GM21515 (cell line): ENCODE measurements at regions not wholly inside any gene's neighbourhood (a gene's known extent, or its start where the extent isn't known, plus 50 kb on each side); places are given as distances from the start of the nearest gene placed in this dataset.
"Not testable (repeated sequence)": the region's sequence is repeated elsewhere in the genome, so short reads cannot be mapped to it uniquely, and the experiment has no call there.

Experiments used
- ATAC-seq: cut with Tn5 transposase; IDR thresholded peaks from one replicate; pipeline ENCODE4 v1.9.1; 2021; ENCODE audit not compliant: unreplicated experiment

GRCh38 chr3:177646749-177647148 lies 449.5 kb upstream of the TBL1XR1 start:
- no peak for ATAC-seq

GRCh38 chr3:177647341-177647740 lies 450.1 kb upstream of the TBL1XR1 start:
- no peak for ATAC-seq

GRCh38 chr3:177647876-177648275 lies 450.6 kb upstream of the TBL1XR1 start:
- ATAC-seq, result no peak

DNA sequence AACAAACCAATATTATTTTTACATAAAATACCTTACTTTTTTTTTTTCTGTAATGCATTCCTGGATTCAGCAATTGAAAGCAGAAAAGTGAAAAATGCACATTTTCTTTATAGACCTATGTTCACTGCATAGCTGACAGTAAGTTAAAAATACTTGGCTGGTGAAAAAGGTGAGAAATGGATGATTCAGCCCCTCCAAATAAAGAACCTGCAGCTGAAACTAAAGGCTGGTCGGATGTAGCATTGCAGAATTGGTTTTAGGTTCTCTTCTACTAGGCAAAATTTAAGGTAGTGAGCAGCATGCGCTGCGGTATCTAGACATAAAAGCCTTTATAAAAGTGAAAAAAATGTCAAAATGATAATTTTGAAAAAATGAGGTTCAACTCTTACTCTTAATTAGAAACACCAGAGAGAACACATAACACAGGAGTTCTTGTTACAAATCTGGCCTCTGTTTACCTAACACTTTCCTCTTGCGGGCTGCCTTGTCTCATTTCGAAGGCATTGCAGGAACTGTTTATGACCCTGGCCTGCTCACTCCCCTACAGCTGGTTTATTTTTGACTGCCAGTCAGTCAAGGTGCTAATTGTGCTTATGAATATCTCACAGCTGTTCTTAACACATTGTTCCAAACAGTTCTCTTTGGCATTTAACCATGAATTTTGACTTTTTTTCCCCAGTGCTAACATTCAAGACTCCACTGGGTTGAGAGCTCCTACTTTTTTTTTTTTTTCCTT lies 455.4 kb upstream of the TBL1XR1 start:
- no peak for ATAC-seq

DNA sequence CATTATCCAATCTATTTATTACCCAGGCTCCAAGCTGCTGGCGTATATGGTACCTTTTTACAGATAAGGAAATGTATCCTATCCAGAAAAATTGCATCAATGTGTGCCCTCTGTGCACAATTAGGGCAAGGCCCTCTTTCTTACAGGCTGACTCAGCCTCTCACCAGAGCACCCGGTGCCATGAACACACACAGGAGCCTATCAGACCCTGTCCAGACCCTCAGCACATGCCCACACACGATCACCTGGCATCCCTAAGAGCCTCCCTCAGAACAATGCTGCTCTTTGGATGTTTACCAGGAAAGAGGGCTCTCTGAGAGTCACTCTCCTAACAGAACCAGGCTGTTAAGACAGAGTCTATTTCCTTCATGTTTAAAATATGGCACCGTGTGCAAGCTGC lies 460.0 kb upstream of the TBL1XR1 start:
- no peak for ATAC-seq

- no peak for ATAC-seq
Observed at GRCh38 chr3:177658354-177658753, 461.1 kb upstream of the TBL1XR1 start.

DNA sequence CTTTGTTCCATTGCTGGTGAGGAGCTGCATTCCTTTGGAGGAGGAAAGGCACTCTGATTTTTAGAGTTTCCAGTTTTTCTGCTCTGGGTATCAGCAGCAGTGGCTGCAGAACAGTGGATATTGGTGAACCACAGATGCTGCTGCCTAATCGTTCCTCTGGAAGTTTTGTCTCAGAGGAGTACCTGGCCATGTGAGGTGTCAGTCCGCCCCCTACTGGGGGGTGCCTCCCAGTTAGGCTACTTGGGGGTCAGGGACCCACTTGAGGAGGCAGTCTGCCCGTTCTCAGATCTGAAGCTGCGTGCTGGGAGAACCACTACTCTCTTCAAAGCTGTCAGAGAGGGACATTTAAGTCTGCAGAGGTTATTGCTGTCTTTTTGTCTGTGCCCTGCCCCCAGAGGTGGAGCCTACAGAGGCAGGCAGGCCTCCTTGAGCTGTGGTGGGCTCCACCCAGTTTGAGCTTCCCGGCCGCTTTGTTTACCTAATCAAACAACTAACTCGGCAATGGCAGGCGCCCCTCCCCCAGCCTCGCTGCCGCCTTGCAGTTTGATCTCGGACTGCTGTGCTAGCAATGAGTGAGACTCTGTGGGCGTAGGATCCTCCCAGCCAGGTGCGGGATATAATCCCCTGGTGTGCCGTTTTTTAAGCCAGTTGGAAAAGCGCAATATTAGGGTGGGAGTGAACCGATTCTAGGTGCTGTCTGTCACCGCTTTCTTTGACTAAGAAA lies 467.3 kb upstream of the TBL1XR1 start:
- ATAC-seq, result not testable (repeated sequence)

GRCh38 chr3:177665122-177665808 lies 468.0 kb upstream of the TBL1XR1 start:
- ATAC-seq, result no peak

GRCh38 chr3:177672252-177672911 lies 475.1 kb upstream of the TBL1XR1 start:
- ATAC-seq, result no peak

GRCh38 chr3:177673112-177673914 lies 476.0 kb upstream of the TBL1XR1 start:
- ATAC-seq, result no peak

DNA sequence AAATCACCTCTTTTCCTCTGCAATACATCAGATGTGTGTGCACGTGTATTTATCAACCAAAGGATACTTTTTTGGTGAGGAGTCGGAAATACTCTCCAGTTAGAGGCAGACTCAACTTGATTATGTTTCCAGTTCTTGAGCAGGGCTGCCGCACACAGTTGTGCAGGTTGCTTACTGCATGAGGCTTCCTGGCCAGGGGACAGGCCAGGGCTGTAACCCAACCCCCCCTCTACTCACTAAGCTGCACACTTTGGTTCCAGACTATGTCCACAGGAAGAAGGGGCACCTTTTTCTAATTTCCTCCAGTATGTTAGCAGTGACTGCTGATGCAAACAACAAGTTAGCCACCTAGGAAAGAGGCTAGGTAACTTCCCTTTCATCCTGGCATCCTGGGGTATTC lies 476.9 kb upstream of the TBL1XR1 start:
- no peak for ATAC-seq

- no peak for ATAC-seq
Observed at GRCh38 chr3:177676148-177676547, 478.9 kb upstream of the TBL1XR1 start.

DNA sequence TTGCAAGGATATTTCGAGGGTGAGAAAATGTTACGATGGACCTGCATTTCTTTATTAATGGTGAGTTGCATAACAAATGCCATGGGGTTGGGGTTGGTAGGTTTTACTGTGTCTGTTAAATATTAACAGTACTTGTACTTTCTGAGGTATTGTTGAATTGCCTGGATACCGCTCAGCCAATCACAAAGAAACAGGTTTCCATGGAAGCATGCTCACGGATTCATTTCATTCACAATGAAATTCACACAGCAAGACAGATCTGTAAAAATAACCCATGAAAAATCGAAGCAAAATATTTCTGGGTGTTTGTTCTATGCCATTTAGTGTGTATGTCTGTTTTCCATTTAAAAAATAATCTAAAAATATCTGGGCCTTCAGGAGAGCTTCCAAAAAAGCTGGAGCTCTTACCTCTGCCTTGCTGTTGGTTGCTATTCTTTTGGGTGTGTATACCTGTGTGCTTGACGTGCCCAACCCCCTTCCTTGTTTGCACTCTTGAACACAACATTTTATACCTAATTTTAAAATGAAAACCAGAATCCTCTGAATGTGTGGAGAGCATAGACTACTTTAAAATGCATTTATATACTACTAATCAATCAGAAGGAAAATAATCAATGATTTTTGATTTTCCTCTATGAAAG lies 479.8 kb upstream of the TBL1XR1 start:
- ATAC-seq, result no peak

GRCh38 chr3:177679568-177680471 lies 482.5 kb upstream of the TBL1XR1 start:
- ATAC-seq, result no peak

DNA sequence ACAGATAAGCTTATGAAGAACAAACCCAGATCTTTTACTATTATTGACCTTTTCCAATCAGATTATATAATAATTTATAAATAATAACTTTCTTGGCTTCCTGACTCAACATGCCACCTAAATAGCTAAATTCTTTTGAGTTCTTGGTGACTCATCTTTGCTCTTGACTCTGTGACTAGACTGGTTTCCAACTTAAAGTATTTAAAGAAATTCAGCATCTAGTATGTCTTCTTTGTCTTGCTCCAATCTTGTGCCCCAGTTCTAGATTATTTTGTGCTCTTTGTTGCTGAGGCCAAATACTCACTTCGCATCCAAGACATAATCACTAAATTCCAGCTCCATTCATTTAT lies 483.2 kb upstream of the TBL1XR1 start:
- no peak for ATAC-seq

DNA sequence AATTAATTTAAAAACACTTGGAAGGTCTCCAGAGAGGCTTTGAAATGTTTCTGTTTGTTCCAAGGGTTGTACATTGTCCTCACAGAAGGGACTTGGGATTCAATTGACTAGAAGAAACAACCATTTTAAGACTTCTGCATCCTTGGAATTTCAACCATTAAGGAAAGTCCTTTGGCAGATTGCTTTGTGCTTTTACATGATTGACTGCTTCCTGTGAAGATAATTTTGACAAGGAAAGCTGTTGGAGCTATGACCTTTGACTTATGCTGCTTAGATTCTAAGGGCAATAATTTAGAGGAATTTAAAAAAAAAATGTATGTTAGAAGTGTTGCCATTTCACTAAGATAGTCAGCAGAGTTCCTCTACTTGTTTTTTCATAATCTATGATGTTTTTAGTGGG lies 483.9 kb upstream of the TBL1XR1 start:
- ATAC-seq, result no peak

- no peak for ATAC-seq
Observed at GRCh38 chr3:177681852-177682251, 484.6 kb upstream of the TBL1XR1 start.

DNA sequence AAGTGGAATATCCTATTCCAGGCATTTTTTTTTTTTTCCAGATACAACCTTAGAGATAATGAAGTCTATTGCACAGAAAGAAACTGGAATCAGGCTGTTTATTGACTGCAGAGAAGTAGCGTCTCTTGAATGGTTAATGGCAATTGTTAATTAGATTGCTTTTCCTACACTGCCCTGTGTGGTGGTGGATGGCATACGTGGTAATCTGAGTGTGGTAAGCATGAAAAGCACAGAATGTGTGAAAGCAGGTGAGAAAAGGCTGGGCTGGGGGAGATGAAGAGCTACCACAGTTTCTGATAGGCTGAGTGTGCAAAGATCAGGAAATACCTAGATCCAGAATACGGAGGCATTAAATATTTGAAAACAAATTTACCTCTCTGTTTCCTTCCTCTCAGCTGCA lies 486.3 kb upstream of the TBL1XR1 start:
- ATAC-seq, result no peak

- ATAC-seq, result no peak
Observed at GRCh38 chr3:177686671-177687070, 489.4 kb upstream of the TBL1XR1 start.
